ENCODE measurements at regions not wholly inside any gene's neighbourhood (a gene's known extent, or its start where the extent isn't known, plus 50 kb on each side); places are given as distances from the start of the nearest gene placed in this dataset.

- H3K4me3 ChIP-seq, result no peak overlapping the region
- DNase-seq (ENCODE audit: low spot score), result no peak
- peak overlapping the region in 1 of 2 donors; percentile 23 for H3K27ac ChIP-seq
- H3K36me3 ChIP-seq, result no peaks in the 10 kb centered on the region
- TF ChIP-seq, protein P1, sequence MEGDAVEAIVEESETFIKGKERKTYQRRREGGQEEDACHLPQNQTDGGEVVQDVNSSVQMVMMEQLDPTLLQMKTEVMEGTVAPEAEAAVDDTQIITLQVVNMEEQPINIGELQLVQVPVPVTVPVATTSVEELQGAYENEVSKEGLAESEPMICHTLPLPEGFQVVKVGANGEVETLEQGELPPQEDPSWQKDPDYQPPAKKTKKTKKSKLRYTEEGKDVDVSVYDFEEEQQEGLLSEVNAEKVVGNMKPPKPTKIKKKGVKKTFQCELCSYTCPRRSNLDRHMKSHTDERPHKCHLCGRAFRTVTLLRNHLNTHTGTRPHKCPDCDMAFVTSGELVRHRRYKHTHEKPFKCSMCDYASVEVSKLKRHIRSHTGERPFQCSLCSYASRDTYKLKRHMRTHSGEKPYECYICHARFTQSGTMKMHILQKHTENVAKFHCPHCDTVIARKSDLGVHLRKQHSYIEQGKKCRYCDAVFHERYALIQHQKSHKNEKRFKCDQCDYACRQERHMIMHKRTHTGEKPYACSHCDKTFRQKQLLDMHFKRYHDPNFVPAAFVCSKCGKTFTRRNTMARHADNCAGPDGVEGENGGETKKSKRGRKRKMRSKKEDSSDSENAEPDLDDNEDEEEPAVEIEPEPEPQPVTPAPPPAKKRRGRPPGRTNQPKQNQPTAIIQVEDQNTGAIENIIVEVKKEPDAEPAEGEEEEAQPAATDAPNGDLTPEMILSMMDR (IDR thresholded peaks at IDR 0.05), result no peak
- H3K27me3 ChIP-seq, result no peaks in the 10 kb centered on the region
- H3K4me1 ChIP-seq, result peaks cover 0 to 14% of the 10 kb centered on the region in 2 donors
- peaks cover 0 to 8% of the 10 kb centered on the region in 2 donors for H3K9me3 ChIP-seq
These were observed 119.1 kb upstream of the EGLN3 start for GRCh38 chr14:34069854-34070582.

DNA sequence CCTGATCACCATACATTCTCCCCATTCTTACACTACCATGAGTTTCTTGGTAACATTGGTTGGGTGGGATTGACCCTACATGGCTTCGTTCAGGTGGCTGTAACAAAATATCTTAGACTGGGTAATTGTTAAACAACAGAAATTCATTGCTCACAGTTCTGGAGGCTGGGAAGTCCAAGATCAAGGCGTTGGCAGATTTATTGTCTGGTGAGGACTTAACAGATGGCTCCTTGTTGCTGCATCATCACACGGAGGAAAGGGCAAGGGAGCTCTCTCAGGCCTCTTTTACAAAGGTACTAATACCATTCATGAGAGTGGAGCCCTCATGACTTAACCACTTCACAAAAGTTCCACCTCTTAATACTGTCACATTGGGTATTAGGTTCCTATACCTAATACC, 116.7 kb upstream of the EGLN3 start:
- Histone ChIP-seq H3K4me3 (no peak overlapping the region), H3K36me3 (no peaks in the 10 kb centered on the region), H3K9me3 (peaks cover 0 to 5% of the 10 kb centered on the region in 2 donors), H3K27me3 (no peaks in the 10 kb centered on the region), H3K4me1 (peaks cover 0 to 33% of the 10 kb centered on the region in 2 donors), H3K27ac (no peak overlapping the region)
- no peak for DNase-seq (ENCODE audit: low spot score)
- TF ChIP-seq, protein P1 (IDR thresholded peaks at IDR 0.05), result no peak

- TF ChIP-seq, protein P1 (IDR thresholded peaks at IDR 0.05), result no peak
- Histone ChIP-seq H3K9me3 (no peaks in the 10 kb centered on the region), H3K36me3 (no peaks in the 10 kb centered on the region), H3K27me3 (no peaks in the 10 kb centered on the region), H3K27ac (peak overlapping the region; percentile 68 to 91), H3K4me1 (peaks cover 0 to 36% of the 10 kb centered on the region in 2 donors), H3K4me3 (no peak overlapping the region)
- no peak for DNase-seq (ENCODE audit: low spot score)
These were observed 115.0 kb upstream of the EGLN3 start for GRCh38 chr14:34065690-34066391.

DNA sequence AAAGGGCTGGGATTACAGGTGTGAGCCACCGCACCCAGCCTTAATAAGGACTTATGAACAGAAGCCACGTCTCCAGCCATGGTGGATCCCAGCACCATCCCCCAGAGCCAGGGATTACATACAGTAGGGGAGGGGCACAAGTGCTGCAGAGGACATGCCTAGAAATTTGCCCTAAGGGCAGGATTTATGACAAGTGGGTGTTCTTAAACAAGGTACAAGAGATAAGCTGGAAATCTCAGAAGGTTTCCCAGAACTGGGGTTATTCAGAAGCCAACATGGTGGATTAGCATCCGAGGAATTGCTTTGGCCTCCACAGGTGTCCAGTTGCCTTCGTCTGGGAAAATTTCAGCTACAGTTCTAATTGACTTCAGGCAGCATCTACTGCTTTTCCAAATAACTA, 114.4 kb upstream of the EGLN3 start:
- Histone ChIP-seq H3K27me3 (no peaks in the 10 kb centered on the region), H3K27ac (peak overlapping the region; percentile 68 to 91), H3K9me3 (no peaks in the 10 kb centered on the region), H3K4me1 (peaks cover 0 to 42% of the 10 kb centered on the region in 2 donors), H3K36me3 (no peaks in the 10 kb centered on the region), H3K4me3 (no peak overlapping the region)
- no peak for DNase-seq (ENCODE audit: low spot score)
- TF ChIP-seq, protein P1 (IDR thresholded peaks at IDR 0.05), result no peak

- H3K4me1 ChIP-seq, result peaks cover 0 to 47% of the 10 kb centered on the region in 2 donors
- H3K27me3 ChIP-seq, result no peaks in the 10 kb centered on the region
- H3K27ac ChIP-seq, result peak overlapping the region; percentile 68 to 91
- peak; percentile 83 for DNase-seq (ENCODE audit: low spot score)
- H3K36me3 ChIP-seq, result no peaks in the 10 kb centered on the region
- H3K9me3 ChIP-seq, result no peaks in the 10 kb centered on the region
- no peak overlapping the region for H3K4me3 ChIP-seq
- TF ChIP-seq, protein P1 (IDR thresholded peaks at IDR 0.05), result no peak
These were observed 113.5 kb upstream of the EGLN3 start for GRCh38 chr14:34064349-34064748.
